ENCODE measurements at regions not wholly inside any gene's neighbourhood (a gene's known extent, or its start where the extent isn't known, plus 50 kb on each side); places are given as distances from the start of the nearest gene placed in this dataset.

GRCh38 chr6:150458579-150458978, 89.8 kb downstream of the IYD start:
- H3K79me1 ChIP-seq (ENCODE audit: low read depth, low read length): no peaks in the 10 kb centered on the region
- no peaks in the 10 kb centered on the region for H3K27me3 ChIP-seq (replicated peaks in 1 of 4; ENCODE audit: control insufficient read depth in 3 of 4, extremely low read depth in 1 of 4, insufficient read depth in 3 of 4, low read length in 3 of 4)
- no peaks in the 10 kb centered on the region for H3K9me3 ChIP-seq (ENCODE audit: insufficient read depth in 2 of 2, low read depth in 1 of 2, low read length in 1 of 2)
- H3K36me3 ChIP-seq (ENCODE audit: control insufficient read depth in 2 of 4, insufficient read depth in 4 of 4, low read length in 3 of 4): no peaks in the 10 kb centered on the region
- H2BK120ac ChIP-seq (replicated peaks; ENCODE audit: low read depth, low read length): no peak overlapping the region
- no peak overlapping the region for H3K9ac ChIP-seq (replicated peaks in 1 of 4; ENCODE audit: extremely low read depth in 1 of 4, low read depth in 3 of 4, low read length in 3 of 4)
- FAIRE-seq (no peak), DNase-seq (ENCODE audit: low read depth in 1 of 2, low spot score in 2 of 2) (no peak)
- ChIA-PET POLR2A (ENCODE audit: partially characterized antibody) (no interaction called here), CTCF (ENCODE audit: partially characterized antibody) (no interaction called here)
- H3K4me3 ChIP-seq (ENCODE audit: extremely low read depth in 1 of 4, insufficient read depth in 2 of 4, low read depth in 3 of 4, low read length in 4 of 4): no peak overlapping the region
- H3K4me1 ChIP-seq (replicated peaks in 1 of 4; ENCODE audit: control insufficient read depth in 3 of 4, insufficient read depth in 4 of 4, low read length in 3 of 4): no peaks in the 10 kb centered on the region
- H2BK12ac ChIP-seq (ENCODE audit: low read depth, low read length): no peak overlapping the region
- H3K4ac ChIP-seq (replicated peaks; ENCODE audit: insufficient read length, low read depth, low read length): no peak overlapping the region
- H3K14ac ChIP-seq (ENCODE audit: insufficient read length): no peak overlapping the region
- TF ChIP-seq USF2 (IDR thresholded peaks at IDR 0.05; ENCODE audit: low read length) (no peak), ZNF274 (IDR thresholded peaks at IDR 0.05; ENCODE audit: borderline replicate concordance, extremely low read depth, low read length) (no peak), RFX5 (IDR thresholded peaks at IDR 0.05; ENCODE audit: borderline replicate concordance, low read depth, low read length) (no peak), ASH2L (IDR thresholded peaks at IDR 0.05; ENCODE audit: low read length) (no peak), HDAC2 (IDR thresholded peaks at IDR 0.05; ENCODE audit: borderline replicate concordance in 1 of 2, low read depth in 2 of 2, low read length in 2 of 2) (no peak), BRCA1 (IDR thresholded peaks at IDR 0.05; ENCODE audit: low read depth, low read length) (no peak)
- H2AFZ ChIP-seq (ENCODE audit: low read length): no peak overlapping the region
- 82% methylated on average over 5 of the region's 5 CpGs; no CpG with 5 or more reads in 1 of the 2 experiments for WGBS, 2 experiments (ENCODE audit: extremely low coverage in 1 of 2, insufficient coverage in 1 of 2, insufficient read length in 1 of 2, insufficient replicate concordance in 2 of 2, low coverage in 1 of 2, low lambda C conversion rate in 2 of 2, missing lambda C conversion rate in 1 of 2)
- H2BK5ac ChIP-seq (ENCODE audit: low read depth, low read length): no peak overlapping the region
- H3K4me2 ChIP-seq (ENCODE audit: insufficient read depth in 1 of 2, low read depth in 2 of 2, low read length in 2 of 2): no peak overlapping the region
- no peak overlapping the region for H2BK15ac ChIP-seq (ENCODE audit: low read length)
- no peaks in the 10 kb centered on the region for H3K23me2 ChIP-seq (ENCODE audit: low read depth, low read length)
- no peak overlapping the region for H3K27ac ChIP-seq (ENCODE audit: low read depth, low read length)
- H3K23ac ChIP-seq (ENCODE audit: insufficient read length): no peak overlapping the region
- H3K56ac ChIP-seq (replicated peaks; ENCODE audit: insufficient read length, low read depth, low read length): no peak overlapping the region
- no peak overlapping the region for H4K5ac ChIP-seq (ENCODE audit: insufficient read length, low read depth, low read length)
- H4K91ac ChIP-seq (replicated peaks; ENCODE audit: insufficient read length, low read length): no peak overlapping the region
- H4K8ac ChIP-seq (ENCODE audit: extremely low read depth, insufficient read depth, low read length): no peak overlapping the region
- H3K18ac ChIP-seq (ENCODE audit: extremely low read depth, low read length): no peak overlapping the region
- no peaks in the 10 kb centered on the region for H3K79me2 ChIP-seq (ENCODE audit: control insufficient read depth in 1 of 2, insufficient read depth in 2 of 2, low read length in 2 of 2)
- H4K20me1 ChIP-seq (replicated peaks in 1 of 2; ENCODE audit: control insufficient read depth in 1 of 2, insufficient read depth in 2 of 2, low read length in 2 of 2): no peaks in the 10 kb centered on the region
- H2AK5ac ChIP-seq (ENCODE audit: low read depth, low read length): no peak overlapping the region
- no peak overlapping the region for H2BK20ac ChIP-seq (ENCODE audit: low read length)

Measured in H1 (cell line).